Brain pericyte (primary cell): ENCODE measurements at regions not wholly inside any gene's neighbourhood (a gene's known extent, or its start where the extent isn't known, plus 50 kb on each side); places are given as distances from the start of the nearest gene placed in this dataset.

ENCODE experiments used
- DNase-seq: peaks from one replicate; pipeline ENCODE4 v3.0.0-alpha.2; 2012; ENCODE audit warnings: low read depth, low spot score

DNA sequence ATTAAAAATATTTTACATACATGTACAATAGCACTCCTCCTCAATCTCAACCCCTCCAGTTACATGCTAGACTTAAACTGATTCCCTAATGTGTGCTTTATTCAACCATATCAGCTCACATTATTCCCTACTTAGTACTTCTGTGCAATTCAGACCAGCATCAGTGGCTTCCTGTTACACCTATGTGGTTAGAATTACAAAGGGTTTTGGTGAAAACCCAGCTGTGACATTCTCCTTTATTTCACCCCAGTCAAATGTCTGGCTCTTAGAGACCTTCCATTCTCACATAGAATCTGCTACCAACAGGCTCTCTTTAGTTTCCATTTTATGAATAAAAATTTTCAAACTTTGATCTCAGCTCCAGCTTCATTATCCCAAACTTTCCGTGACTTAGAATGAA, 85.2 kb upstream of the SLC7A11 start:
- DNase-seq, result no peak

- DNase-seq, result no peak
Observed at GRCh38 chr4:138320831-138321230, 78.7 kb upstream of the SLC7A11 start.

- DNase-seq, result no peak
Observed at GRCh38 chr4:138320030-138320429, 77.9 kb upstream of the SLC7A11 start.

DNA sequence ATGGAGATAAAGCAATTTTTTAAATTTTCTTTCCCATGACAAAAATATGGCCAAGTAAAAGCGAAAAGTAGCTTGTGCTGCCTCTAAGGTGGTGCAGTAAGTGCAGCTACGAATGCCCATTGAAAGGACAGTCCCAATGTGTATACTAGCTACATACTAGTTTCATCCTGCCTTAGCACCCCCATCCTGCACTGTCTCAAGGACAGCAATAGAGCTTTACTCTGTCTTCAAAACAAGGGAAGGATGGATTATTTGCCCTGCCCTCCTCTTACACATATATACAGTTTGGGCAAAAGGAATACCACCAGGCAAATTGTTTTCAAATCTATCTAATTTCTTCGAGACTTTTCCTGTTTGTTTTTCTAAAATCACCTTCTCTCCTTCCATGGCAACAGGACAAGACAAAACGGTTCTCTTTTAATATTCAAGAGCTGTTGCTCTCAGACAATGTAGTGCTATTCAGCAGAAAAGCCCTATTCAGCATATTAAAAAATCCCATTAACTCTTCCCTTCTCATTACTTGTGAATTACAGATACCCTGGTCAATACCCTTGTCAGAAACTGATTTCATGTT, 75.1 kb upstream of the SLC7A11 start:
- DNase-seq, result no peak

- DNase-seq, result no peak
Observed at GRCh38 chr4:138312536-138312911, 70.4 kb upstream of the SLC7A11 start.

DNA sequence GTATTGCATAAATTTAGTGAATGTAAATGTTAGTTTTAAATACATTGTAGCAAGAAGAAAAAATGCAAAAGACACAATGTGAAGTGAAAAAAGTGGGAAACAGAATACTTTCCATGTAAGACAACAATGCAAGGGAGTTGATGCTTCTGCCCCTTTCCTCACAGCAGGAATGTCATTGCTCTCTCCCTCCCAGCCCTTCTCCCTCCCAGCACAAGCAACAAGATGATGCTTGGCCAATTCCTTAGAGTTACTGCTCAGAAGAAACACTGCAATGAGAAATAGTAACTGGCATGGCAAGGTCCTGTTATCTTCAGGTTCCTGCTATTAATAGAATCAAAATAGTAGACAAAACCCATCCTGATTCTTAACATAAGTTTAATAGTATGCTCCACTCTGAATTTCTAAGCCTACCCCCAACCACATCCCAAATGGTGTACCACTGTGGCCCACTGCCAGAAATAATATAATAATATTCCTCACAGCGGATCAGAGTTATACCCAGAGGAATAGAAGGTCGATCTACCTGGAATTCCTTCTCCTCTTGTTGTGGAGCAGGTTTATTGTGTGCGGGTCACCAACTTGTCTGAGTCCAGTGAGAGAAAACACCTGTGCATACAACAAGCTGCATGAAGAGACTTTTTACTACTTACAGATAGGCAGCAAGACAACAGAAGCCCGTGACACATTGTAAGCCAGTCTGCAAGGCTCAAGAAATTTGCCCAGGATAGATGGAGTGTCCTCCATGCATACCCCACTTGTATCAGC, 69.8 kb upstream of the SLC7A11 start:
- no peak for DNase-seq

DNA sequence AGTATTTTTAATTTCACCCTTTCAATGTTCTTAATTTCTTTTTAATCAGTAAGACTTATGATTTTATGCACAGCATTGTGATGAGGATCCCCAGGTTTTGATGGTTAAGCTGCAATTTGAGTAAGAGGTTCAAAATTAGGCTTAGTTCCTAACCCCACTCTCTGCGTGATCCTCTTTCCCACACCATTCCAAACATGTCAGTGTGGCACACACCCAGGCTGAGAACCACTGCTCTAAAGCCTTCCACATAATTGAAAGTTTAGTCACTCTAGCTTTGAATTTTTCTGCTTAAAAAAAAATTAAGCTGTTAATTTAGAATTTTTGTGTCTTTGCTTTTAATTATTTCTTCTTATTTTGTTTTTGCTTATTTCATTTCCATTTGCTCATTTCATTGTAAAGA, 68.8 kb upstream of the SLC7A11 start:
- no peak for DNase-seq

DNA sequence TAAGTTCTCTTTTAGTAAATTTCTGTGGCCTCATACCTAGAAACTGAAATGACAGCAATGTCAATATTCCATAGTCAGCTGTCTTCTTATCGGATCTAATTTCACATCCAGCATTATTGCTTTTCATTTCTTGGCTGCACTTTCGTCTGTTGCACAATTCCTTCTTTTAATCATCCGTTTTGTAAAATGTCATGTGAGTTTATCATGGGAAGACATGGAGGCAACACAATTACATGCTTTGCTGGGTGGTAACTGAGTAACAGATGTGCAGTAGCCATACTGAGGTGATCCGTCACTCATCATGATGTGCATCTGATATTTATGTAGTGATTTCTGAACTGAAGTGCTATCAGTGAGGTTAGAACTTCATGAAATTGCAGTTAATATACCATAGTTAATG, 68.3 kb upstream of the SLC7A11 start:
- no peak for DNase-seq

- no peak for DNase-seq
Observed at GRCh38 chr4:138308356-138308755, 66.2 kb upstream of the SLC7A11 start.

DNA sequence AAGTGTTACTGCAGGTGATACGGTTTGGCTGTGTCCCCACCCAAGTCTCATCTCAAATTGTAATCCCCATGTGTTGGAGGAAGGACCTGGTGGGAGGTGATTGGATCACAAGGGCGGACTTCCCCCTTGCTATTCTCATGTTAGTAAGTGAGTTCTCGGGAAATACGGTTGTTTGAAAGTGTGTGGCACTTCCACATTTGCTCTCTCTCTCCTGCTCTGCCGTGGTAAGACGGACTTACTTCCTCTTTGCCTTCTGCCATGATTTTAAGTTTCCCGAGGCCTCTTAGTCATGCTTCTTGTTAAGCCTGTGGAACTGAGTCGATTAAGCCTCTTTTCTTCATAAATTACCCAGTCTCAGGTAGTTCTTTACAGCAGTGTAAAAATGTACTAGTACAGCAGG, 65.2 kb upstream of the SLC7A11 start:
- no peak for DNase-seq

DNA sequence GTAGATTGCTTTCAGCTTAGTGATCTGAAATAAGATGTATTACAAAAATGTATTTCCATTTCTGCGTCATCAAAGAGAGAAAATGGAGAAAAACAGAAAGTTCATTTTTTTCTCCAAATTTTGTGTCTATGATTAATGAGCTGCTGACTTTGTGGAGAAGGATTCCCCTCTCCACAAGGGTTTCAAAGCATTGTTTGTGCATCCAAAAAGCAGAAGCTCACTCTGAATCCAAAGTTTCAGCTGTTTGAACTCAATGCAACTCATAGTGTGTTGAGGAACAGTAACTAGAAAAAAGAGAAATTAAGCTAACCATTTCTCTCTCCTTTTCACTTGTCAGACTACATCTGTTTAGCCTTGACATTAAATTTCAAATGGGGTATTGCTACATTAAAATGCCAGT, 62.9 kb upstream of the SLC7A11 start:
- no peak for DNase-seq

DNA sequence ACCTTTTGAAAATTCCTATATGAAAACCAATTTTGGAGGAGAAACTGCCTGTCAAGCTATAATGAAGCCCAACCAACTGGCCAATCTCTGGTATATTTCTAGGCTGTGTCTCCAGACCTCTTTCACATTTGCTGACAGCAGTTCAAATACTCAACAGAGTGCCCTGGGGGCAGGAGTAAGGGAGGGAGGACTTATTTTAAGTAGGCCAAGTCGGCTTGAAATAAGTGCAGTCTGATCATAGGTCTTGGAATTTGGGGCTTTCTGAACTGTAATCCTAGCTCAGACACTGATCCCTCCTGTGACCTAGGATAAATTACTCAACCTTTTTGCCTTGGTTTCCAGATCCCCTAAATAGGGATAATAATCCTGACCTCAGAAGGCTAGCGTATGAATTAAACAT, 59.4 kb upstream of the SLC7A11 start:
- no peak for DNase-seq

DNA sequence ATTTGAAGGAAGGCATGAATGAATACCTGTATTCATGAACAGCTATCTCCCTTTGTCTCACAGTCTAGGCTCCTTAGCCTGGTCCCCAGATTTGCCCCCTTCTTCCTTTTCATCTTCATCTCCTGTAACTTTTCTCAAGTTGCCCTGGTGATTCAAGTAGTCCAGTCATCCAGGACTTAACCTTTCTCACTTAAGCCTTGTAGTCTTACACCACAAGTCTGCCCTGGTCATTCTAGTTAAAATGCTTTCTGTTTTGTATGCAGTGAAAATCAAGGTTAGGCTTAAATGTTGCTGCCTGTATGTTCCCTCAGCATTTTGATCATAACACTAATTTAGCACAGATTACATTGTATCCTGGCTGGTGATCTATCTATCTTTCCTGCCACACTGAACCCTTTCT, 58.5 kb upstream of the SLC7A11 start:
- DNase-seq, result no peak

DNA sequence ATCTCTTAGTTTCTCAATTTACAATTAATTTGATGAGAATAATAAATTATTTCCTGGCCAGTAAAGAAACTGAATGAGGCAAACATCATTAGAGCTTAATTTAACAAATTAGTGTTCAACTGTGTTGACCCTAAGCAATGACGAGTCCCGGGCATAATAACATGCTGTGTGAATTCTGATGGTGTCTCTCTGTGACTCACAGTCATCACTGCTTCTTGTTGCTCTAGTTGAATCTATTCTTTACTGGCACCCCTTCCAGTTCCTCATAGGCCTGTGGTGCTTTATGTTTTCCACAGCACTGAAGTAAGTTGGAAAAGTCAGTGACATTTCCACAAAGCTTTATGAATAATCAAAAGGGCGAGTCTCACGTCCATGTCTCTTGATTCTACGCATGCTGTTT, 57.7 kb upstream of the SLC7A11 start:
- no peak for DNase-seq

- no peak for DNase-seq
Observed at GRCh38 chr4:138298866-138299265, 56.7 kb upstream of the SLC7A11 start.

DNA sequence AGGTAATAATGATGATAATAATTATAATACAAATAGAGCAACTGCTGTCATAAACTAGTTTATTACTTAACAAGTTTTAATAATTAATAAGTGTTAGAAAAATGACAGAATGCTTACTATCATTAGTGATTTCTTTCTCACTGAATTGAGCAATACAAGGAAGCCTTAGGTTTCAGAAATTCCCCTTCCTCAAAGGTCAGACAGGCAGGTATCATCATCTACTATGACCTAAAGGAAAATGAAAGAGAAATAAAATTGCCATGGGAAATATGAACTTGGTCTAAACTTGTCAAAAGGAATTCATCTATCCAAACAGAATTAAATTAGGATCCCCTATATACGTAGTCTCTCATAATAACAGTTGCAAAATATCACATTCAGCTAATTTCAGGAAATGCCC, 56.3 kb upstream of the SLC7A11 start:
- no peak for DNase-seq

DNA sequence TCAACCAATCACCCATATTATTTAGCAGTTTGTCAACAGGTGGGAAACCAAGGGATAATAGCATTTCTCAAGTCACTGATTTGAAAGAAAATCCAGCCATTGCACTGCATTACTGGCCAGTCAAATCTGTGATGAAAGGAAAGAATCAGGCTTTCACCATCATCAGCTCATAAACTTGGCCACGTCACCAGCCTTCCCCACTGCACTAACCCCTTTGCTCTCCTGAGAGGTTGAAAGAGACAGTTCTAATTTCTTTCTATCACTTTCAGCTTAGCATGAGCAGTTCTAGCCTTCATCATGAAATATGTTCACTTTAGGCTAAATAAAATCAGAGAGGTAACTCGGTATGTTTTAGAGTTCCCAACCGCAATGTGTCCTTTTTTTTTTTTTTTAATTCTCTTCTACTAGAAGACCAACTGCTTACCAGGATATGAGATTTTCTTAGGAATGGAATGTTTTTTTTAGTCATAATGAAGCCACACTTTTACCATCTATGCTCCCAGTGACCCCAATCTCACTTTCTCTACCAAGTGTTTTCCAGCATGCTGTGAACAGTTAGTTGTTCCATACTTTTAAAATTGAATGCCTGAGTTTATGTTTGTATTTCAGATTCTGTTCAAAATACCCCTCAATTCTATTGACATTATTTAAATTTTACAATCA, 55.7 kb upstream of the SLC7A11 start:
- no peak for DNase-seq

DNA sequence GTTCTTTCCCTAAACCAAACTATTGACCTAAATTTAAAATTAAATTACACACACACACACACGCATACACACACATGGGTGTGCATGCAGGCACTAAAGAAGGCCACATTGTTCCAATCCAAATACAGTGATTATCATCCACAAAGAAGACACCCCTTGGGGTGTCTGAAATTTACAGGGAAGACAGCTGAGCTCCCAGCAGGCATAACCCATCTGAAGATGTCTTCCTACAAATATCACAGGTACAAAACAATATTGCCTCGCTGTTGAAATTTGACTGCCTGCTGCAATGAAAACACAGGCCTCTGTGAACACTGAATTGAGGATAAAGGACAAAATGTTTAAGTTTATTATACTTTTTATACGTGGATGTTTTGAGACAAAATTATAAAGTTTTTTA, 50.2 kb upstream of the SLC7A11 start:
- DNase-seq, result no peak
